Endothelial cell of umbilical vein (primary cell): ENCODE measurements at regions not wholly inside any gene's neighbourhood (a gene's known extent, or its start where the extent isn't known, plus 50 kb on each side); places are given as distances from the start of the nearest gene placed in this dataset.

ENCODE experiments used
- BruUV-seq: library from RNA; stranded (reverse); fragments of 400-500 nt; replicated peaks from 2 replicates; lab custom pipeline; 2021; lab: Mats Ljungman, UMichigan
- CTCF ChIA-PET: fragments of 300-600, 350-600 bp; sonication (Branson Sonifier 250); formaldehyde crosslinking; loops from one replicate; lab custom pipeline; 2021; ENCODE audit warnings: antibody characterized with exemption, inconsistent platforms; lab: Charles Lee
- POLR2A ChIA-PET: fragments of 300-600, 350-600 bp; sonication (Branson Sonifier 250); formaldehyde crosslinking; loops from one replicate; lab custom pipeline; 2021; ENCODE audit warnings: antibody characterized with exemption, inconsistent platforms; lab: Charles Lee
- DNase-seq: peaks from one replicate; pipeline ENCODE4 v3.0.0-alpha.2; 2011; ENCODE audit warnings: low read depth, low spot score
- FAIRE-seq: peaks from 2 replicates; lab custom pipeline; 2011; peaks lifted over from hg19 to GRCh38; lab: Jason Lieb, UNC
- H2AFZ ChIP-seq: 2 replicates; pipeline ENCODE4 v1.6.0; 2012; ENCODE audit warnings: low read depth, low read length, control low read depth, inconsistent platforms
- H3K27ac ChIP-seq: 2 replicates; pipeline ENCODE4 v1.5.1; 2011; ENCODE audit warnings: low read depth, mild to moderate bottlenecking, control low read depth, low read length, moderate library complexity; ENCODE audit not compliant: insufficient read depth
- H3K27me3 ChIP-seq, 2 experiments: 2 replicates each; pipeline versions ENCODE4 v1.6.0 to v1.6.1; 2011; ENCODE audit warnings: low read length in 2 of 2, mixed read lengths in 1 of 2; ENCODE audit not compliant: control insufficient read depth in 2 of 2, insufficient read depth in 2 of 2
- H3K36me3 ChIP-seq, 2 experiments: 2 replicates in 1 of 2; 3 replicates in 1 of 2; pipeline ENCODE4 v1.5.1; 2011; ENCODE audit warnings: low read length in 2 of 2, mild to moderate bottlenecking in 1 of 2, moderate library complexity in 1 of 2; ENCODE audit not compliant: control insufficient read depth in 2 of 2, insufficient read depth in 2 of 2; ENCODE audit errors: extremely low read depth in 1 of 2
- H3K4me1 ChIP-seq: 3 replicates; pipeline ENCODE4 v1.5.1; 2011; ENCODE audit warnings: mild to moderate bottlenecking, low read length; ENCODE audit not compliant: control insufficient read depth, insufficient read depth; ENCODE audit errors: extremely low read depth
- H3K4me2 ChIP-seq: 2 replicates; pipeline ENCODE4 v1.6.1; 2011; ENCODE audit warnings: low read length, control low read depth, mixed read lengths; ENCODE audit not compliant: insufficient read depth
- H3K4me3 ChIP-seq, 3 experiments: fragments of 200-600 bp in 1 of 3; sonication (generic), shearing (Covaris generic) in 1 of 3; replicated peaks in 1 of 3; 2 replicates each; pipeline ENCODE4 v1.5.1; 2011 to 2016; ENCODE audit warnings: control low read depth in 3 of 3, low read length in 3 of 3, mild to moderate bottlenecking in 2 of 3, inconsistent platforms in 1 of 3, low read depth in 1 of 3, moderate library complexity in 1 of 3; ENCODE audit not compliant: insufficient read depth in 1 of 3
- H3K79me2 ChIP-seq: 2 replicates; pipeline ENCODE4 v1.6.0; 2012; ENCODE audit warnings: low read length, inconsistent platforms; ENCODE audit not compliant: control insufficient read depth, insufficient read depth
- H3K9ac ChIP-seq: replicated peaks from 2 replicates; pipeline ENCODE3; 2011; ENCODE audit warnings: low read length, control low read depth; ENCODE audit not compliant: insufficient read depth; ENCODE audit errors: extremely low read depth
- H3K9me1 ChIP-seq: replicated peaks from 3 replicates; pipeline ENCODE4 v1.6.0; 2011; ENCODE audit warnings: mild to moderate bottlenecking, low read length; ENCODE audit not compliant: control insufficient read depth, insufficient read depth; ENCODE audit errors: extremely low read depth
- H3K9me3 ChIP-seq: replicated peaks from 2 replicates; pipeline ENCODE4 v1.5.1; 2012; ENCODE audit warnings: low read length, inconsistent platforms; ENCODE audit not compliant: control insufficient read depth, insufficient read depth
- H4K20me1 ChIP-seq: replicated peaks from 2 replicates; pipeline ENCODE3; 2011; ENCODE audit warnings: mild to moderate bottlenecking, low read length; ENCODE audit not compliant: control insufficient read depth, insufficient read depth; ENCODE audit errors: extremely low read depth
- EZH2 ChIP-seq: IDR thresholded peaks from 2 replicates; pipeline ENCODE4 v1.6.1; 2012; ENCODE audit warnings: borderline replicate concordance, low read depth, mild to moderate bottlenecking, moderate library complexity, low read length, inconsistent platforms; ENCODE audit not compliant: severe bottlenecking
- FOS ChIP-seq: IDR thresholded peaks from 2 replicates; pipeline ENCODE4 v1.6.1; 2011; ENCODE audit warnings: mild to moderate bottlenecking, low read length, moderate library complexity, borderline replicate concordance; ENCODE audit not compliant: insufficient read depth
- GATA2 ChIP-seq: IDR thresholded peaks from 2 replicates; pipeline ENCODE4 v1.7.0; 2011; ENCODE audit warnings: low read depth, mild to moderate bottlenecking, moderate library complexity, mixed read lengths, low read length; ENCODE audit not compliant: insufficient read length, insufficient read depth
- JUN ChIP-seq: IDR thresholded peaks from 2 replicates; pipeline ENCODE4 v1.6.1; 2011; ENCODE audit warnings: borderline replicate concordance, low read depth; ENCODE audit not compliant: insufficient read length, insufficient read depth
- MYC ChIP-seq: IDR thresholded peaks from one replicate; pipeline ENCODE4 v1.6.1; 2011; ENCODE audit warnings: mild to moderate bottlenecking, low read depth, low read length
- POLR2A ChIP-seq: IDR thresholded peaks from 2 replicates; pipeline ENCODE4 v1.6.1; 2012; ENCODE audit warnings: low read depth, mild to moderate bottlenecking, control low read depth, low read length
- POLR2AphosphoS5 ChIP-seq: IDR thresholded peaks from 2 replicates; pipeline ENCODE4 v1.6.1; 2012; ENCODE audit warnings: low read depth, mild to moderate bottlenecking, control low read depth, low read length, moderate library complexity; ENCODE audit not compliant: insufficient read depth
- dilution Hi-C: fragments of 300-500 bp; cut with MboI; formaldehyde crosslinking; loops from one replicate; pipeline ENCODE4 v1.15.0; 2019; ENCODE audit warnings: low sequenced_read_pairs; ENCODE audit not compliant: extremely low pct_ligation_motif_present
- intact Hi-C: fragments of 100-400 bp; cut with micrococcal nuclease; formaldehyde crosslinking; loops from one replicate; pipeline ENCODE4 v1.10.0; 2022
- TF ChIP-seq, protein P1 (sequence below): IDR thresholded peaks from 2 replicates; pipeline ENCODE4 v1.6.1; 2011; ENCODE audit not compliant: insufficient read depth, insufficient read length
- TF ChIP-seq, protein P2 (sequence below), 2 donors: IDR thresholded peaks; 1 replicate in 1 of 2; 2 replicates in 1 of 2; pipeline ENCODE4 v1.5.1; 2011; ENCODE audit warnings: low read length in 2 of 2, mild to moderate bottlenecking in 2 of 2, moderate library complexity in 2 of 2, control low read depth in 1 of 2, inconsistent platforms in 1 of 2, low read depth in 1 of 2; ENCODE audit not compliant: insufficient read depth in 1 of 2; ENCODE audit errors: extremely low read depth in 1 of 2

DNA sequence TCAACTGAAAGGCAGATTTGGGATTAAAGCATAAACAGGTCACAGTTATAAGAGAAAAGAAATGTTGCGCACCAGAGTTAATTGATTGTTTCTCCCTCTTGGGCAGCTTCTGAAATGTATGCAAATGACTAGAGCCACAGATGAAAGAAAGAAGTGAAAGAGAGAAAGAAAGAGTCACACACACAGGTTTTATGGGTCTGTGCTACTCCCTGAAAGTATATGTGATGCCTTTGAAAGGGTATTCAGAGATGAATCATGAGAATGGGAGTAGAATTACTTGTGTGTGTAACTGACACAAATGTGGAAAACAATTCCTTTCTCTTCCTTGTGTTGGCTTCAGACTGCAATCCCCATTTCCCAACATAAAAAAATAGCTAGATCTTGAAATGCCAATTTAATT is 196.9 kb downstream of the FOXA2 start:
- Histone ChIP-seq H3K4me2 (no peak overlapping the region), H2AFZ (no peak overlapping the region), H3K9me3 (no peaks in the 10 kb centered on the region), H3K9me1 (no peaks in the 10 kb centered on the region), H4K20me1 (no peaks in the 10 kb centered on the region), H3K27ac (no peak overlapping the region), H3K79me2 (no peaks in the 10 kb centered on the region), H3K36me3 (no peaks in the 10 kb centered on the region), H3K27me3 (no peaks in the 10 kb centered on the region), H3K4me1 (no peaks in the 10 kb centered on the region), H3K4me3 (no peak overlapping the region), H3K9ac (no peak overlapping the region)
- dilution Hi-C loops (no loop called here), intact Hi-C loops (no loop called here)
- TF ChIP-seq, protein P1, sequence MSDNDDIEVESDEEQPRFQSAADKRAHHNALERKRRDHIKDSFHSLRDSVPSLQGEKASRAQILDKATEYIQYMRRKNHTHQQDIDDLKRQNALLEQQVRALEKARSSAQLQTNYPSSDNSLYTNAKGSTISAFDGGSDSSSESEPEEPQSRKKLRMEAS: no peak
- TF ChIP-seq JUN: no peak
- no peak for TF ChIP-seq MYC
- no peak for DNase-seq
- CTCF ChIA-PET: no interaction called here
- no peak for FAIRE-seq
- POLR2A ChIA-PET: no interaction called here
- no TSS peak for BruUV-seq

DNA sequence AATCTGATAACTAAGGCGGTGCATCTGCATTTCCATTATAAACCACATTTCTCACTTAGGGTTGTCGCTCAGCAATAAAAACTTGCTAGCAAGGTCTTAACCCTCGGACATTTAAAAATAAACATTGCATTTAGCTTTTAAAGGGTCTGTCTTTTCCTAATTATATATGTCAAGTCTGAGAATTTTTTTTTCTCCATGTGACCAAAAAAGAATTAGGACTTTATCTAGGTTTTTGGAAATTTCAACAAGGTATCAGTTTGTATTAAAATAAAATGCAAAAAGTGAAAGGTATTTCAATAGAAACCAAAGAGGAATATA is 198.1 kb downstream of the FOXA2 start:
- no peak for FAIRE-seq
- Histone ChIP-seq H3K4me2 (no peak overlapping the region), H3K4me3 (no peak overlapping the region), H4K20me1 (no peaks in the 10 kb centered on the region), H3K27me3 (no peaks in the 10 kb centered on the region), H3K27ac (no peak overlapping the region), H3K4me1 (no peaks in the 10 kb centered on the region), H3K36me3 (no peaks in the 10 kb centered on the region), H3K9ac (no peak overlapping the region), H3K9me3 (no peaks in the 10 kb centered on the region), H2AFZ (no peak overlapping the region), H3K9me1 (no peaks in the 10 kb centered on the region), H3K79me2 (no peaks in the 10 kb centered on the region)
- intact Hi-C loops: no loop called here
- BruUV-seq: no TSS peak
- DNase-seq: no peak
- no peak for TF ChIP-seq POLR2AphosphoS5
- TF ChIP-seq FOS: no peak
- TF ChIP-seq, protein P2, sequence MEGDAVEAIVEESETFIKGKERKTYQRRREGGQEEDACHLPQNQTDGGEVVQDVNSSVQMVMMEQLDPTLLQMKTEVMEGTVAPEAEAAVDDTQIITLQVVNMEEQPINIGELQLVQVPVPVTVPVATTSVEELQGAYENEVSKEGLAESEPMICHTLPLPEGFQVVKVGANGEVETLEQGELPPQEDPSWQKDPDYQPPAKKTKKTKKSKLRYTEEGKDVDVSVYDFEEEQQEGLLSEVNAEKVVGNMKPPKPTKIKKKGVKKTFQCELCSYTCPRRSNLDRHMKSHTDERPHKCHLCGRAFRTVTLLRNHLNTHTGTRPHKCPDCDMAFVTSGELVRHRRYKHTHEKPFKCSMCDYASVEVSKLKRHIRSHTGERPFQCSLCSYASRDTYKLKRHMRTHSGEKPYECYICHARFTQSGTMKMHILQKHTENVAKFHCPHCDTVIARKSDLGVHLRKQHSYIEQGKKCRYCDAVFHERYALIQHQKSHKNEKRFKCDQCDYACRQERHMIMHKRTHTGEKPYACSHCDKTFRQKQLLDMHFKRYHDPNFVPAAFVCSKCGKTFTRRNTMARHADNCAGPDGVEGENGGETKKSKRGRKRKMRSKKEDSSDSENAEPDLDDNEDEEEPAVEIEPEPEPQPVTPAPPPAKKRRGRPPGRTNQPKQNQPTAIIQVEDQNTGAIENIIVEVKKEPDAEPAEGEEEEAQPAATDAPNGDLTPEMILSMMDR (IDR thresholded peaks at IDR 0.05; ENCODE audit: extremely low read depth in 1 of 2, insufficient read depth in 1 of 2, low read depth in 1 of 2, low read length in 2 of 2): no peak
- TF ChIP-seq, protein P1: no peak
- no peak for TF ChIP-seq EZH2
- no peak for TF ChIP-seq MYC
- no peak for TF ChIP-seq POLR2A
- no peak for TF ChIP-seq GATA2
- TF ChIP-seq JUN: no peak
- POLR2A ChIA-PET: no interaction called here
- CTCF ChIA-PET: no interaction called here
- dilution Hi-C loops: no loop called here
